PC-3 (cell line): ENCODE measurements at regions not wholly inside any gene's neighbourhood (a gene's known extent, or its start where the extent isn't known, plus 50 kb on each side); places are given as distances from the start of the nearest gene placed in this dataset.

Source experiments
- ATAC-seq: fragments of 200-7000 bp; cut with Tn5 transposase; 2 replicates; pipeline ENCODE4 v1.9.1; 2020; ENCODE audit warnings: mild to moderate bottlenecking, moderate library complexity
- BruUV-seq: library from RNA; stranded (reverse); fragments of 400-500 nt; replicated peaks from 2 replicates; lab custom pipeline; 2021; lab: Mats Ljungman, UMichigan
- CTCF ChIA-PET: fragments of 300-600 bp; sonication (Branson Sonifier 250); formaldehyde crosslinking; loops from one replicate; lab custom pipeline; 2022; ENCODE audit warnings: antibody characterized with exemption; lab: Charles Lee
- POLR2A ChIA-PET: fragments of 300-600 bp; sonication (Branson Sonifier 250); formaldehyde crosslinking; loops from one replicate; lab custom pipeline; 2022; ENCODE audit warnings: antibody characterized with exemption; ENCODE audit not compliant: unreplicated experiment; lab: Charles Lee
- DNase-seq: peaks from one replicate; pipeline ENCODE4 v3.0.0-alpha.2; 2015
- H2AFZ ChIP-seq: fragments of 300-600 bp; sonication (generic); 2 replicates; pipeline ENCODE4 v1.6.0; 2016; ENCODE audit warnings: antibody characterized with exemption, low read length
- H3F3A ChIP-seq: fragments of 300-600 bp; sonication (generic); one replicate; pipeline ENCODE4 v1.6.0; 2017; ENCODE audit warnings: antibody characterized with exemption, low read length, control low read depth, mild to moderate bottlenecking; ENCODE audit not compliant: unreplicated experiment
- H3K27ac ChIP-seq: fragments of 300-600 bp; sonication (generic); 2 replicates; pipeline ENCODE4 v1.5.1; 2016; ENCODE audit warnings: mild to moderate bottlenecking, low read length
- H3K27me3 ChIP-seq: fragments of 300-600 bp; sonication (generic); 2 replicates; pipeline ENCODE4 v1.6.1; 2016; ENCODE audit warnings: low read length, mixed read lengths
- H3K36me3 ChIP-seq: fragments of 300-600 bp; sonication (generic); 2 replicates; pipeline ENCODE4 v1.6.1; 2016; ENCODE audit warnings: low read depth, mixed run types, low read length, mixed read lengths
- H3K4me1 ChIP-seq: fragments of 300-600 bp; sonication (generic); 2 replicates; pipeline ENCODE4 v1.5.1; 2016; ENCODE audit warnings: low read length; ENCODE audit not compliant: insufficient read depth
- H3K4me2 ChIP-seq: fragments of 300-600 bp; sonication (generic); 2 replicates; pipeline ENCODE4 v1.6.0; 2016; ENCODE audit warnings: low read length
- H3K4me3 ChIP-seq: fragments of 300-600 bp; sonication (generic); 2 replicates; pipeline ENCODE4 v1.5.1; 2016; ENCODE audit warnings: mild to moderate bottlenecking, low read length, mixed read lengths
- H3K79me2 ChIP-seq: fragments of 300-600 bp; sonication (generic); 2 replicates; pipeline ENCODE4 v1.6.1; 2017; ENCODE audit warnings: low read length, mixed read lengths
- H3K9ac ChIP-seq: fragments of 300-600 bp; sonication (generic); 2 replicates; pipeline ENCODE4 v1.6.0; 2016; ENCODE audit warnings: mild to moderate bottlenecking, low read length
- H3K9me2 ChIP-seq: fragments of 300-600 bp; sonication (generic); replicated peaks from 2 replicates; pipeline ENCODE4 v1.6.1; 2016; ENCODE audit warnings: mixed run types, low read length, mixed read lengths
- H3K9me3 ChIP-seq: fragments of 300-600 bp; sonication (generic); 2 replicates; pipeline ENCODE4 v1.6.1; 2016; ENCODE audit warnings: low read length, mixed read lengths
- H4K20me1 ChIP-seq: fragments of 300-600 bp; sonication (generic); 2 replicates; pipeline ENCODE4 v1.6.1; 2016; ENCODE audit warnings: low read length, mixed read lengths
- CTCF ChIP-seq: fragments of 300-600 bp; sonication (generic); conservative IDR thresholded peaks from 2 replicates; pipeline ENCODE4 v1.5.1; 2017; ENCODE audit warnings: antibody characterized with exemption, low read depth, mild to moderate bottlenecking, low read length
- EZH2 ChIP-seq: fragments of 300-600 bp; sonication (generic); IDR thresholded peaks from one replicate; pipeline ENCODE4 v1.6.1; 2017; ENCODE audit warnings: antibody characterized with exemption, mild to moderate bottlenecking, low read length; ENCODE audit not compliant: unreplicated experiment
- EZH2phosphoT487 ChIP-seq: fragments of 300-600 bp; sonication (generic); IDR thresholded peaks from 2 replicates; pipeline ENCODE4 v1.6.1; 2018; ENCODE audit warnings: mild to moderate bottlenecking, antibody characterized with exemption, low read length, borderline replicate concordance
- intact Hi-C: fragments of 100-400 bp; cut with micrococcal nuclease; formaldehyde crosslinking; loops from 2 replicates; pipeline ENCODE4 v1.9.0; 2023

GRCh38 chr9:27950382-27950781 is 377.1 kb upstream of the C9orf72 start:
- no peak for TF ChIP-seq CTCF
- no peak for TF ChIP-seq EZH2phosphoT487
- no peak for TF ChIP-seq EZH2
- H2AFZ ChIP-seq, result no peak overlapping the region
- no peaks in the 10 kb centered on the region for H3K9me3 ChIP-seq
- H3F3A ChIP-seq, result no peaks in the 10 kb centered on the region
- peaks cover 19% of the 10 kb centered on the region; the same call in 1 of the 2 replicates for H3K27me3 ChIP-seq
- H3K4me1 ChIP-seq, result no peaks in the 10 kb centered on the region
- no peak overlapping the region for H3K9ac ChIP-seq
- no peak for DNase-seq
- no peaks in the 10 kb centered on the region for H4K20me1 ChIP-seq
- H3K79me2 ChIP-seq, result no peaks in the 10 kb centered on the region
- no peak for ATAC-seq
- no peaks in the 10 kb centered on the region for H3K36me3 ChIP-seq
- ChIA-PET POLR2A (no interaction called here), CTCF (no interaction called here)
- no peak overlapping the region for H3K4me2 ChIP-seq
- no peak overlapping the region for H3K27ac ChIP-seq
- BruUV-seq, result no TSS peak
- H3K4me3 ChIP-seq, result no peak overlapping the region
- H3K9me2 ChIP-seq, result no peaks in the 10 kb centered on the region
- intact Hi-C loops, result no loop called here

DNA sequence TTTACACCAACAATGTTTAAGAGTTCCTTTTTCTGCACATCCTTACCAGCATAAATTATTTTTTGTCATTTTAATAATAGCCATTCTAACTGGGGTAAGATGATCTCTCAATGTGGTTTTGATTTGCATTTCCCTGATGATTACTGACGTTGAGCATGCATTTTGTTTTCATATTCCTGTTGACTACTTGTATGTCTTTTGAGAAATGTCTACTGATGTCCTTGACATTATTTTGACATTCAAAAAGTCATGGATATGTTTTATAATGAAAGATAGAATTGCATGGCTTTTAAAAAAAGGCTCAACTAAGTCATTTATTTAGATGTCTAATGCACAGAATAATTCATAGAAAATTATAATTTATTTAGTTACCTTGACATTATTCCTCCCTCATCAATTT is 381.6 kb upstream of the C9orf72 start:
- ATAC-seq, result no peak
- Histone ChIP-seq H3K9me2 (no peaks in the 10 kb centered on the region), H3K36me3 (no peaks in the 10 kb centered on the region), H3K79me2 (no peaks in the 10 kb centered on the region), H3K4me2 (no peak overlapping the region), H3K9me3 (no peaks in the 10 kb centered on the region), H3K27ac (no peak overlapping the region), H3K4me3 (no peak overlapping the region), H3K4me1 (no peaks in the 10 kb centered on the region), H2AFZ (no peak overlapping the region), H3K27me3 (peaks cover 22% of the 10 kb centered on the region; the same call in 1 of the 2 replicates), H3K9ac (no peak overlapping the region), H3F3A (no peaks in the 10 kb centered on the region), H4K20me1 (no peaks in the 10 kb centered on the region)
- TF ChIP-seq EZH2 (no peak), EZH2phosphoT487 (no peak), CTCF (no peak)
- POLR2A ChIA-PET, result no interaction called here
- CTCF ChIA-PET, result no interaction called here
- intact Hi-C loops, result no loop called here
- no peak for DNase-seq
- no TSS peak for BruUV-seq

DNA sequence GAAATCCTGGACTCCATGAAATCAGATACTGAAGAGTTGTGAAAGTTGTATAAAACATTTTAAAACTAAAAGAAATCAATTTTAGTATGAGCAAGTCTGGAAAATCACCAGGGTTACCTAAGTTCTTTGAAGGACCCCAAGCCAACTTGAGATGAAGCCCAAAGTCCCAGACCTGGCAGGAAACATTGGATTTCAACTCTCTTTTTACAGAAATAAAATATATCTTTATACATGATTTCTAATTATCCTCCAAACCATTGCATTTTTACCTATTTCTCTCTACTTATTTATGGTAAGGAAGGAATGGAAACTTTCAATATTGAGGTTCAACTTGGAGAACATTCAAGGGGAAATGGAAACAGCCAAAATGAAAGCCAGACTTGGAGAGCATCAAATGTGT is 390.6 kb upstream of the C9orf72 start:
- BruUV-seq, result no TSS peak
- intact Hi-C loops, result no loop called here
- no peaks in the 10 kb centered on the region for H3K36me3 ChIP-seq
- no peaks in the 10 kb centered on the region for H3F3A ChIP-seq
- no peaks in the 10 kb centered on the region for H3K9me2 ChIP-seq
- H3K4me3 ChIP-seq, result no peak overlapping the region
- ChIA-PET POLR2A (no interaction called here), CTCF (no interaction called here)
- peaks cover 11% of the 10 kb centered on the region; the same call in 1 of the 2 replicates for H3K27me3 ChIP-seq
- H2AFZ ChIP-seq, result no peak overlapping the region
- TF ChIP-seq CTCF (no peak), EZH2 (no peak), EZH2phosphoT487 (no peak)
- no peak for ATAC-seq
- DNase-seq, result no peak
- no peaks in the 10 kb centered on the region for H3K4me1 ChIP-seq
- no peak overlapping the region for H3K9ac ChIP-seq
- no peaks in the 10 kb centered on the region for H3K9me3 ChIP-seq
- no peak overlapping the region for H3K4me2 ChIP-seq
- no peaks in the 10 kb centered on the region for H4K20me1 ChIP-seq
- no peak overlapping the region for H3K27ac ChIP-seq
- no peaks in the 10 kb centered on the region for H3K79me2 ChIP-seq
